NCI-H1930 (cell line): ENCODE measurements at regions not wholly inside any gene's neighbourhood (a gene's known extent, or its start where the extent isn't known, plus 50 kb on each side); places are given as distances from the start of the nearest gene placed in this dataset.

Source experiments
- DNase-seq, 2 experiments: peaks; one replicate each; lab custom pipeline; 2025; lab: John Stamatoyannopoulos, UW

DNA sequence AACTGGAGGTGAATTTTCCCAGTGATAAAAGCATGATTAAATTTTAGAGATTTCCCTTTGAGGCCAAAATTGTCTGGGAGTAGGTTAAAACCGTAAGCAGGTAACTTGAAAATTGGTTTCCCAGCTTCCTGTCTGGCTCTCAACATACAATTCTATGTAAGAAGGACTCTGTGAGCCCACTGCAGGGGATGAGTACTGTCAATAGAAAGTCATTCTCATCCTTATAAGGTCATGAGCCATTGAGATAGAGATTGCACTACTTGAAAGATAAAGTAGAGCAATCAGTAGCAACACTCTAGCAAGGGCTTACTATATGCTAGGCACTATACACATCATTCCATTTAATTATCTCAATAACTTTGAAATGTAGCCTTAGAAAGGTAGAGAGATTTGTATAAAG is 225.6 kb upstream of the HMGA2 start:
- no peak for DNase-seq

GRCh38 chr12:65602253-65602609 is 222.1 kb upstream of the HMGA2 start:
- DNase-seq, result no peak

DNA sequence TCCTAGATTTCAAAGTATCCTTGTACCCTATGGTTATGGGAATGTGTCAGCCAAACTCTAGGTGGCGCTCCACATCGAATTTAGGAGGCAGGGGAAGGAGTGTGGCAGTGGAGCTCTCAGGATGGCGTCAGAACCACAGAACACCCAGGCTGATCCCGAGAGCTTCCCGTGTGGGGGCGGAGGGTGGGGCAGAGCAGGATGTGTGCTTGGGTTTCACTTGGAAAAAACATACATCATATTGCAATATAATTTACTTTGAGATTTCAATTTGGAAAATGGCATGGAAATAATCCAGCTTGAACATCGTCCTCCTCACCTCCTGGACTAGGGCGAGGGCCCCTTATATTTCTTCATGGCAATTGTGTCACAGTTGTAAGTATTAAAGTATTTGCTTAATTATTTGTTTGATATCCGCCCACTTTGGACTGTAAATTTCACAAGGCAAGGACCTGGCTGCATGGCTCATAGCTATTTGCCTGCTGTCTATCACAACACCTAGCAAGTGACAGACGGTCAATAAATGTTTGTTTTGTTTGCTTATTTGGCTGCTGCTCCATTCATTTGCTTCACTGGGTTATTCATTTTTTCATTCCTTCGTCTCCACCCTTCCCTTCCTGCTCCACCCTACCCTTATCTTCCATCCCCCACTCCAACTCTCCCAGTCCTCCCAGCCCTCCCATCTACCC is 221.5 kb upstream of the HMGA2 start:
- peak in 1 of 2 experiments; percentile 40 for DNase-seq

DNA sequence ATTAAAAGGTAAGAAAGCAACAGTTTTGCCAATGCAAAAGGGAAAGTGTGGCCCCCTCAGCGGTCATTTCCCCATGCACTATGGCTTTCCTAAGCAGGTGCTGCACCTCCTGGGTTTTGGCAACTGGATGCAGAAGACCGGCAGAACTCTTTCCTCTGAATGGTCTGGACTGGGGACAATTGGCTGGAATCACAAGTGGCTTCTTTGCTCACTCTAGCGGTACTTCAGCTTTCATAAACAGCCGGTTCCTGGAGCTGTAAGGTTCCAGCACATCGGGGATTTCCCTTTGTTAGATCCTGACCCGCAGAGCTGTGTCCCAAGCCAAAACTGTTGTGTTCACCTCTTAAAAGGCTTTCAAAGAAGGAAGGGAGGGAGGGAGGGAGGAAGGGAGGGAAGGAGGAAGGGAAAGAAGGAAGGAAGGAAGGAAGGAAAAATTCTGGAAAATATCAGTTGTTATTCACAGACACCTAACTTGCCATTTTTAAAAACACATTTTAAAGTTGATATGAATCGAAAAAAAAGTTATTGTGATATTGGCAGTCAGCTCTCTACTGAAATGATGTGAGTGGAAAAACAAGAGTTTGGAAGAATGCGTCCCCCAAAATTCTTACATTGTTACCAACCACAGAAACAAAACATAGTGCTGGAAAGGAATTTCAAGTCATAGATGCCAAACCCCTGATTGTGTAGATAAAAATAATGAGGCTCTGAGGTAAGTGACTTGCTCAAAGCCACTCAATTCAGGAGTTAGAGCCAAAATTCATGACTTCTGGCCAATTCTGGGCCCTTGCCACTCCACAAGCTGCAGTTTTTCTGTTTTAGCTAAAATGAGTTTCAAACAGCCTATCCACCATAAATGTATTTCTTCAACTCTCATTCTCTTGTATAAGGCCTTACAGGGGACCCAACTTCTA is 220.6 kb upstream of the HMGA2 start:
- DNase-seq, result no peak

- no peak for DNase-seq
Observed at GRCh38 chr12:65605019-65605418, 219.3 kb upstream of the HMGA2 start.

GRCh38 chr12:65606008-65606766 is 218.1 kb upstream of the HMGA2 start:
- DNase-seq, result no peak

- no peak for DNase-seq
Observed at GRCh38 chr12:65607401-65607841, 216.9 kb upstream of the HMGA2 start.

- DNase-seq, result no peak
Observed at GRCh38 chr12:65608319-65608916, 215.9 kb upstream of the HMGA2 start.

- no peak for DNase-seq
Observed at GRCh38 chr12:65609359-65609771, 214.9 kb upstream of the HMGA2 start.

- no peak for DNase-seq
Observed at GRCh38 chr12:65611396-65611795, 212.9 kb upstream of the HMGA2 start.

- DNase-seq, result no peak
Observed at GRCh38 chr12:65612440-65612839, 211.8 kb upstream of the HMGA2 start.

- DNase-seq, result no peak
Observed at GRCh38 chr12:65613692-65614091, 210.6 kb upstream of the HMGA2 start.

- DNase-seq, result no peak
Observed at GRCh38 chr12:65614259-65614889, 209.9 kb upstream of the HMGA2 start.

DNA sequence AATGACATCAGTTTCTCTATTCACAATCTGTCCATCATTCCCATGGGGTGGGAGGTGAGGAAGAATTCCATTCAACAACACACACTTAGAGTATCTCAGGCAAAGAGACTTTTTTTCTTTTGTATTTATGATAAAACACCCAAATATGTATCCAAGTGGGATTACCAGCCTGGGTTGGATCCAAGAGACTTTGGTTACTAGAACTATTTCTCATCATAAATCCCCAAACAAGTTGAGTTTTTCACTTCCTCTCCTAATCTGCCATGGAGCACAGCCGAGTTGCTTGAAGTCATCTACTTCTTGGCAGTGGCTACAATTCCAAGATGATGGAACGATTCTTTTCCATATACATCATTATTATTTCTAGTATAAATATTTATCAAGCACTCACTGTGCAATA is 209.2 kb upstream of the HMGA2 start:
- DNase-seq, result no peak

DNA sequence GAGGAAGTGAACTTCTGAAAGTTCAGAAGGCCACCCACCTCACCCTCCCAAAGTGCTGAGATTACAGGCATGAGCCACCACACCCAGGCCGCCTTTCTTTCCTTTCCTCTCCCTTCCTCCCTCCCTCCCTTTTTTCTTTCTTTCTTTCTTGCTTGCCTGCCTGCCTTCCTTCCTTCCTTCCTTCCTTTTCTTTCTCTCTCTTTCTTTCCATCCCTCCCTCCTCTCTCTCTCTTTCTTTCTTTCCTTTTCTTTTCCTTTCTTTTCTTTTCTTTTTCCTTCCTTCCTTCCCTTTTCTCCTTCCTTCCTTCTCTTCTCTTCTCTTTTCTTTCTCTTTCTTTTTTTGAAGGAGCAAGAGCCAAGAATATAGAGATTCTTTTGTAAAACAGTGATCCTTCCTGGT is 208.3 kb upstream of the HMGA2 start:
- DNase-seq, result no peak

- no peak for DNase-seq
Observed at GRCh38 chr12:65618588-65618987, 205.7 kb upstream of the HMGA2 start.

DNA sequence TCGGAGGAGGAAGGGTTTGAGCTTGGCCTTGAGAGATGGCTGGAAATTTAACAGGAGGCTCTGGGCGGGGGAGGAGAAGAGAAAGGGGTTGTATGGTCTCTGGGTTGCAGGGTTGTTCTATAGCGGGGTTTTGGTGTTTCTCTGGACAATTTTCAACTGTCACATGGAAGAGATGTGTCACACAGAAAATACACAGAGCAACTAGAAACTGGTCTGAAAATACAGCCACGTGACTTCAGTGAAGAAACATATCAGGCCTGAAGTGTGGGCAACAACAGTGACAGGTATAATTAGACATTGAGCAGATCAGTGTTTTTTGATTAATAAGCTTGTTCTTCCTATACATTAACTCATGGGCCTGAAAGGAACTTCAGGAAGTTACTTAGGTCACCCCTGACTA is 205.3 kb upstream of the HMGA2 start:
- DNase-seq, result no peak

- DNase-seq, result no peak
Observed at GRCh38 chr12:65620046-65620445, 204.2 kb upstream of the HMGA2 start.

DNA sequence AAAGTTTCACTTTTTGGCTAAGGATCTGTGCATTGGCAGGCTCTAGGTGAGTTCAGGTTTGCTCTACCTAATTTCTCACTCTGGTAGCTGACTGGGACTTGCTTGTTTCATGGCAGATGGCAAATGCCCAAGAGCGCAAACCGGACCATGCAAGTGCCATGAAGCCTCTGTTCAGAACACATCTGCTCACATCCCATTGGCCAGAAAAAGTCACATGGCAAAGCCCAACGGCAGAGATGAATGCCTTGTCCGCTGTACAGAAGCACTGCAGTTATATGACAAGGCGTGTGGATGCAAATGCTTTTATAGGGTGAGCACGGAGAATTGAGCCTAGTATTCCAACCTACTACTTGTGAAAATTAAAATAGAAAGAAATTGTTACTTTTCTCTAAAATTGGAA is 202.2 kb upstream of the HMGA2 start:
- DNase-seq, result no peak

DNA sequence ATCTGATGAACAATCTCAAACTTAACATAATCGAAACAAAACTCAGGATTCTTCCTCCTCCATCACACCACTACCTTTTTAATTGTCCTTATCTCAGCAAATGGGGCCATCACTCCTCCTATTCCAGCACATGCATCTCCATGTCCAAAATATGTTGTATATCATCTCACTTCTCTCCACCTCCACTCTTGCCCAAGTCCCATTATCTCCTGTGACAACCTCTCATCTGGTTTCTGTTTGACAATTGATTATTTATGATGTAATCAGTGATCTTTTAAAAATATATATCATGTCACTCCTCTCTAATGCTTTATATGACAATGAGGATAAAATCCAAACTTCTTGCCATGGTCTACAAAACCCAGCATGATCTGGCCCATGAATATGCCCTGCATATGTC is 200.8 kb upstream of the HMGA2 start:
- no peak for DNase-seq

GRCh38 chr12:65624554-65625086 is 199.7 kb upstream of the HMGA2 start:
- no peak for DNase-seq

DNA sequence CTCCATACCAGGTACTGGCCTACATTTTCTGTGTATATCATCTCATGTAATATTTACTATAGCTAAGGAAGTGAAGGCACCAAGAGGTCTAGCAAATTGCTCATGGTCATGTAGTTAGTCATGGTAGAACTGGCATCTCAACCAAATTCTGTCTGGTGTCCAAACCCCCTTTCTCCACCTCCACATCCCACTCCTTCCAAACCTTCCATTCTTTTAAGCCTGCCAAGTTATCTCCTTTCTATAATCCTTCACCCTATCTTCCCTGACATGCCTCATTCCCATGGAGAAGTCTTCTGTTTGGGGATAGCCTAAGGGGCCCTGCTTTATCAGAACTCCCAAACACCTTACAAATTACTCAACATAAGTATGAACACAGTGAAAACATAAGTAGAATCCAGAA is 196.2 kb upstream of the HMGA2 start:
- DNase-seq, result no peak
